ENCODE measurements at regions not wholly inside any gene's neighbourhood (a gene's known extent, or its start where the extent isn't known, plus 50 kb on each side); places are given as distances from the start of the nearest gene placed in this dataset.

- TF ChIP-seq CTCF (conservative IDR thresholded peaks at IDR 0.05) (no peak), EZH2 (IDR thresholded peaks at IDR 0.05; ENCODE audit: low read depth) (no peak)
These were observed 85.3 kb upstream of the CLDN18 start for GRCh38 chr3:137924628-137925027.
